ENCODE measurements at regions not wholly inside any gene's neighbourhood (a gene's known extent, or its start where the extent isn't known, plus 50 kb on each side); places are given as distances from the start of the nearest gene placed in this dataset.

- Histone ChIP-seq H3K9me3 (no peaks in the 10 kb centered on the region), H3K4me1 (peaks cover 0 to 2% (median 0%) of the 10 kb centered on the region in 3 donors), H3K36me3 (no peaks in the 10 kb centered on the region), H3K27me3 (no peaks in the 10 kb centered on the region), H3K4me3 (no peak overlapping the region), H3K27ac (no peak overlapping the region)
- no peak for TF ChIP-seq POLR2A (IDR thresholded peaks at IDR 0.05)
- TF ChIP-seq CTCF (IDR thresholded peaks at IDR 0.05): no peak
- no peak for TF ChIP-seq EP300 (IDR thresholded peaks at IDR 0.05)
- no peak for ATAC-seq
- 85 to 88% methylated on average over 3 of the region's 3 CpGs for WGBS, 2 donors (ENCODE audit: low coverage in 1 of 2)
Measured at GRCh38 chr2:136383167-136383566, 265.2 kb upstream of the CXCR4 start.

GRCh38 chr2:136381722-136382633 lies 264.0 kb upstream of the CXCR4 start:
- Histone ChIP-seq H3K9me3 (no peaks in the 10 kb centered on the region), H3K4me3 (no peak overlapping the region), H3K36me3 (no peaks in the 10 kb centered on the region), H3K4me1 (peaks cover 0 to 2% (median 0%) of the 10 kb centered on the region in 3 donors), H3K27ac (no peak overlapping the region), H3K27me3 (no peaks in the 10 kb centered on the region)
- 79 to 89% methylated on average over 10 to 12 of the region's 14 CpGs for WGBS, 2 donors (ENCODE audit: low coverage in 1 of 2)
- TF ChIP-seq POLR2AphosphoS5 (IDR thresholded peaks at IDR 0.05): no peak
- TF ChIP-seq POLR2A (IDR thresholded peaks at IDR 0.05): no peak
- TF ChIP-seq EP300 (IDR thresholded peaks at IDR 0.05): no peak
- TF ChIP-seq CTCF (IDR thresholded peaks at IDR 0.05): no peak
- no peak for ATAC-seq

- WGBS, 2 donors (ENCODE audit: low coverage in 1 of 2): 75% methylated on average over 1 of the region's 1 CpG; no CpG with 5 or more reads in 1 of the 2 donors
- H3K27me3 ChIP-seq: no peaks in the 10 kb centered on the region
- no peak for ATAC-seq
- TF ChIP-seq POLR2AphosphoS5 (IDR thresholded peaks at IDR 0.05): no peak
- H3K4me3 ChIP-seq: no peak overlapping the region
- peaks cover 0 to 2% (median 0%) of the 10 kb centered on the region in 3 donors for H3K4me1 ChIP-seq
- H3K27ac ChIP-seq: no peak overlapping the region
- H3K9me3 ChIP-seq: no peaks in the 10 kb centered on the region
- H3K36me3 ChIP-seq: no peaks in the 10 kb centered on the region
Measured at GRCh38 chr2:136381245-136381644, 263.3 kb upstream of the CXCR4 start.

GRCh38 chr2:136378712-136379595 lies 261.0 kb upstream of the CXCR4 start:
- Histone ChIP-seq H3K9me3 (no peaks in the 10 kb centered on the region), H3K27me3 (no peaks in the 10 kb centered on the region), H3K4me1 (no peaks in the 10 kb centered on the region), H3K27ac (no peak overlapping the region), H3K36me3 (no peaks in the 10 kb centered on the region), H3K4me3 (no peak overlapping the region)
- TF ChIP-seq CTCF (IDR thresholded peaks at IDR 0.05) (peak; percentile 46 to 71 (median 58)), POLR2AphosphoS5 (IDR thresholded peaks at IDR 0.05) (no peak)
- 49 to 50% methylated on average over 1 to 4 of the region's 4 CpGs for WGBS, 2 donors (ENCODE audit: low coverage in 1 of 2)
- ATAC-seq: no peak

All from gastroesophageal sphincter (tissue), 4 donors.